H9 (cell line): ENCODE measurements at regions not wholly inside any gene's neighbourhood (a gene's known extent, or its start where the extent isn't known, plus 50 kb on each side); places are given as distances from the start of the nearest gene placed in this dataset.

Experiments
- DNase-seq: peaks from one replicate; pipeline ENCODE4 v3.0.0-alpha.2; 2017
- H2AFZ ChIP-seq: one replicate; pipeline ENCODE4 v1.6.1; 2013; ENCODE audit warnings: mild to moderate bottlenecking, low read length, control low read depth, moderate library complexity
- H2AK5ac ChIP-seq: 2 replicates; pipeline ENCODE4 v1.6.1; 2013; ENCODE audit warnings: low read length, control low read depth, mixed read lengths; ENCODE audit not compliant: insufficient read length
- H2BK120ac ChIP-seq: one replicate; pipeline ENCODE4 v1.6.1; 2013; ENCODE audit warnings: low read depth, mild to moderate bottlenecking, low read length, control low read depth, inconsistent platforms; ENCODE audit not compliant: poor library complexity, severe bottlenecking
- H2BK12ac ChIP-seq: 2 replicates; pipeline ENCODE4 v1.6.1; 2013; ENCODE audit warnings: low read length, control low read depth, mixed read lengths, low read depth; ENCODE audit not compliant: insufficient read length
- H2BK15ac ChIP-seq: 2 replicates; pipeline ENCODE4 v1.6.1; 2013; ENCODE audit warnings: low read depth, low read length, control low read depth
- H2BK20ac ChIP-seq: one replicate; pipeline ENCODE4 v1.6.1; 2013; ENCODE audit warnings: low read depth, mild to moderate bottlenecking, low read length, control low read depth, inconsistent platforms; ENCODE audit not compliant: poor library complexity, severe bottlenecking
- H2BK5ac ChIP-seq: 2 replicates; pipeline ENCODE4 v1.6.1; 2013; ENCODE audit warnings: low read length, control low read depth, mixed read lengths; ENCODE audit not compliant: insufficient read length
- H3K14ac ChIP-seq: 2 replicates; pipeline ENCODE4 v1.6.1; 2013; ENCODE audit warnings: low read length, control low read depth; ENCODE audit not compliant: insufficient read depth
- H3K18ac ChIP-seq: 2 replicates; pipeline ENCODE4 v1.6.1; 2013; ENCODE audit warnings: low read depth, mild to moderate bottlenecking, mixed read lengths, low read length, control low read depth; ENCODE audit not compliant: insufficient read length
- H3K23ac ChIP-seq: 2 replicates; pipeline ENCODE4 v1.6.1; 2013; ENCODE audit warnings: low read length, control low read depth, mixed read lengths, low read depth; ENCODE audit not compliant: insufficient read length
- H3K23me2 ChIP-seq: 2 replicates; pipeline ENCODE4 v1.6.1; 2013; ENCODE audit warnings: low read depth, mild to moderate bottlenecking, mixed read lengths, low read length, control low read depth; ENCODE audit not compliant: insufficient read length, poor library complexity, severe bottlenecking
- H3K27ac ChIP-seq: 2 replicates; pipeline ENCODE4 v1.5.1; 2013; ENCODE audit warnings: low read length, control low read depth, mixed read lengths, low read depth; ENCODE audit not compliant: insufficient read length
- H3K27me3 ChIP-seq: 2 replicates; pipeline ENCODE4 v1.6.1; 2013; ENCODE audit warnings: low read length, control low read depth, inconsistent platforms; ENCODE audit not compliant: insufficient read depth
- H3K4ac ChIP-seq: 2 replicates; pipeline ENCODE4 v1.6.1; 2013; ENCODE audit warnings: low read depth, mild to moderate bottlenecking, control low read depth, inconsistent platforms, low read length, moderate library complexity
- H3K4me1 ChIP-seq: 2 replicates; pipeline ENCODE4 v1.6.1; 2013; ENCODE audit warnings: low read length, control low read depth, inconsistent platforms; ENCODE audit not compliant: insufficient read depth
- H3K4me2 ChIP-seq: 2 replicates; pipeline ENCODE4 v1.6.1; 2013; ENCODE audit warnings: low read length, control low read depth, mixed read lengths; ENCODE audit not compliant: insufficient read length, insufficient read depth
- H3K56ac ChIP-seq: 2 replicates; pipeline ENCODE4 v1.6.1; 2013; ENCODE audit warnings: low read depth, mild to moderate bottlenecking, mixed read lengths, low read length, control low read depth; ENCODE audit not compliant: insufficient read length
- H3K79me1 ChIP-seq: 2 replicates; pipeline ENCODE4 v1.6.1; 2013; ENCODE audit warnings: low read depth, mild to moderate bottlenecking, moderate library complexity, low read length, control low read depth, inconsistent platforms; ENCODE audit not compliant: insufficient read depth, poor library complexity, severe bottlenecking
- H3K79me2 ChIP-seq: 2 replicates; pipeline ENCODE4 v1.6.1; 2013; ENCODE audit warnings: low read length, control low read depth, inconsistent platforms; ENCODE audit not compliant: insufficient read depth
- H3K9ac ChIP-seq: 2 replicates; pipeline ENCODE4 v1.6.1; 2013; ENCODE audit warnings: low read length, control low read depth, mixed read lengths; ENCODE audit not compliant: insufficient read length; ENCODE audit errors: extremely low read depth
- H3K9me3 ChIP-seq: one replicate; pipeline ENCODE4 v1.6.1; 2013; ENCODE audit warnings: low read depth, low read length, inconsistent platforms; ENCODE audit not compliant: control insufficient read depth
- H3T11ph ChIP-seq: one replicate; pipeline ENCODE4 v1.6.1; 2013; ENCODE audit warnings: mild to moderate bottlenecking, low read length, control low read depth, inconsistent platforms
- H4K20me1 ChIP-seq: one replicate; pipeline ENCODE4 v1.6.1; 2013; ENCODE audit not compliant: control insufficient read depth, insufficient read length, insufficient read depth
- H4K5ac ChIP-seq: 2 replicates; pipeline ENCODE4 v1.6.1; 2013; ENCODE audit warnings: low read depth, mild to moderate bottlenecking, mixed read lengths, low read length, control low read depth; ENCODE audit not compliant: insufficient read length
- H4K8ac ChIP-seq: replicated peaks from 2 replicates; pipeline ENCODE4 v1.6.1; 2013; ENCODE audit warnings: low read length, control low read depth, mixed read lengths, low read depth; ENCODE audit not compliant: insufficient read length
- H4K91ac ChIP-seq: 2 replicates; pipeline ENCODE4 v1.6.1; 2013; ENCODE audit warnings: low read depth, mild to moderate bottlenecking, moderate library complexity, mixed read lengths, low read length, control low read depth; ENCODE audit not compliant: insufficient read length
- H3K27ac Mint-ChIP-seq, 3 experiments: 2 replicates in 2 of 3; 3 replicates in 1 of 3; pipeline ENCODE4 v1.8.0; 2020 to 2021; ENCODE audit warnings: mixed read lengths in 3 of 3, mild to moderate bottlenecking in 1 of 3, moderate library complexity in 1 of 3
- H3K27me3 Mint-ChIP-seq: 2 replicates; pipeline ENCODE4 v1.8.0; 2021; ENCODE audit warnings: low read depth, mild to moderate bottlenecking, moderate library complexity, mixed read lengths
- H3K36me3 Mint-ChIP-seq, 3 experiments: 2 replicates in 2 of 3; 3 replicates in 1 of 3; pipeline ENCODE4 v1.8.0; 2020 to 2021; ENCODE audit warnings: low read depth in 3 of 3, mixed read lengths in 3 of 3; ENCODE audit not compliant: insufficient read depth in 1 of 3
- H3K4me1 Mint-ChIP-seq, 2 experiments: 2 replicates each; pipeline ENCODE4 v1.8.0; 2020; ENCODE audit warnings: mixed read lengths in 2 of 2
- H3K4me3 Mint-ChIP-seq, 2 experiments: 2 replicates in 1 of 2; 3 replicates in 1 of 2; pipeline ENCODE4 v1.8.0; 2020 to 2021; ENCODE audit warnings: mild to moderate bottlenecking in 2 of 2, mixed read lengths in 2 of 2, moderate library complexity in 1 of 2
- H3K9me3 Mint-ChIP-seq, 2 experiments: 2 replicates in 1 of 2; 3 replicates in 1 of 2; pipeline ENCODE4 v1.8.0; 2020; ENCODE audit warnings: mild to moderate bottlenecking in 2 of 2, mixed read lengths in 2 of 2, moderate library complexity in 1 of 2
- CTCF ChIP-seq: fragments of 200-600 bp; sonication (generic); conservative IDR thresholded peaks from 3 replicates; pipeline ENCODE4 v1.8.0; 2021; ENCODE audit warnings: antibody characterized with exemption, mild to moderate bottlenecking
- WGBS: extraction: QIAGEN DNeasy Blood & Tissue Kit; methylation state at CpG from one replicate; pipeline ENCODE4 v1.1.7; 2013; ENCODE audit warnings: missing lambda C conversion rate, low lambda C conversion rate, mixed read lengths; ENCODE audit not compliant: insufficient read length; ENCODE audit errors: extremely low coverage; 5-methylcytosine and 5-hydroxymethylcytosine counted together

GRCh38 chrX:6685489-6685888 is 150.6 kb upstream of the VCX3A start:
- Histone ChIP-seq H2AFZ (no peak overlapping the region), H3K27me3 (no peaks in the 10 kb centered on the region), H2BK12ac (no peak overlapping the region), H4K5ac (no peak overlapping the region), H3K27ac (no peak overlapping the region), H2AK5ac (no peak overlapping the region), H2BK120ac (no peak overlapping the region), H3K9me3 (no peaks in the 10 kb centered on the region), H3K79me1 (no peaks in the 10 kb centered on the region), H3K9ac (no peak overlapping the region), H3K79me2 (no peaks in the 10 kb centered on the region), H3K18ac (no peak overlapping the region), H2BK5ac (no peak overlapping the region), H3K23ac (no peak overlapping the region), H3K56ac (no peak overlapping the region), H3K23me2 (no peaks in the 10 kb centered on the region), H2BK15ac (no peak overlapping the region), H4K91ac (no peak overlapping the region), H4K20me1 (no peaks in the 10 kb centered on the region), H2BK20ac (no peak overlapping the region), H3K14ac (no peak overlapping the region), H3T11ph (no peak overlapping the region), H3K4me2 (no peak overlapping the region), H3K4me1 (no peaks in the 10 kb centered on the region), H4K8ac (no peak overlapping the region), H3K4ac (no peak overlapping the region)
- TF ChIP-seq CTCF, result no peak
- no peaks in the 10 kb centered on the region for H3K27me3 Mint-ChIP-seq
- no peak overlapping the region for H3K4me3 Mint-ChIP-seq
- H3K36me3 Mint-ChIP-seq, result peaks cover 24 to 39% (median 35%) of the 10 kb centered on the region in 3 experiments
- H3K9me3 Mint-ChIP-seq, result peaks cover 20 to 27% of the 10 kb centered on the region in 2 experiments
- H3K27ac Mint-ChIP-seq, result no peak overlapping the region
- no CpG with 5 or more reads among the region's 7 CpGs for WGBS
- no peak for DNase-seq
- H3K4me1 Mint-ChIP-seq, result peaks cover 15 to 20% of the 10 kb centered on the region in 2 experiments
